Caco-2 (cell line): ENCODE measurements at regions not wholly inside any gene's neighbourhood (a gene's known extent, or its start where the extent isn't known, plus 50 kb on each side); places are given as distances from the start of the nearest gene placed in this dataset.

Source experiments
- BruUV-seq: library from RNA; stranded (reverse); fragments of 400-500 nt; replicated peaks from 2 replicates; lab custom pipeline; 2021; lab: Mats Ljungman, UMichigan
- CTCF ChIA-PET: fragments of 300-600 bp; sonication (Branson Sonifier 250); formaldehyde crosslinking; loops from one replicate; lab custom pipeline; 2022; ENCODE audit warnings: antibody characterized with exemption; lab: Charles Lee
- POLR2A ChIA-PET: fragments of 300-600 bp; sonication (Branson Sonifier 250); formaldehyde crosslinking; loops from one replicate; lab custom pipeline; 2022; ENCODE audit warnings: antibody characterized with exemption; lab: Charles Lee
- DNase-seq, 2 experiments: peaks; one replicate each; pipeline versions ENCODE4 v3.0.0 to v3.0.0-alpha.2; 2020 to 2022
- H3K27me3 ChIP-seq: replicated peaks from 2 replicates; pipeline ENCODE4 v1.6.0; 2011; ENCODE audit warnings: low read length; ENCODE audit not compliant: control insufficient read depth, insufficient read depth
- H3K36me3 ChIP-seq: 2 replicates; pipeline ENCODE4 v1.5.1; 2011; ENCODE audit warnings: low read length; ENCODE audit not compliant: control insufficient read depth, insufficient read depth
- H3K4me1 ChIP-seq: fragments of 250-450 bp; sonication (Bioruptor Pico); 2 replicates; pipeline ENCODE4 v1.5.1; 2020; ENCODE audit warnings: mild to moderate bottlenecking
- H3K4me3 ChIP-seq: 2 replicates; pipeline ENCODE4 v1.5.1; 2011; ENCODE audit warnings: low read depth, mild to moderate bottlenecking, control low read depth, low read length
- H3K9me3 ChIP-seq: fragments of 250-450 bp; sonication (Bioruptor Pico); 2 replicates; pipeline ENCODE4 v1.5.1; 2020; ENCODE audit warnings: mild to moderate bottlenecking, moderate library complexity
- H3K27ac Mint-ChIP-seq: one replicate; pipeline ENCODE4 v1.8.0; 2022; ENCODE audit warnings: mixed read lengths; ENCODE audit not compliant: unreplicated experiment
- H3K27me3 Mint-ChIP-seq: one replicate; pipeline ENCODE4 v1.8.0; 2022; ENCODE audit warnings: mixed read lengths; ENCODE audit not compliant: insufficient read depth, unreplicated experiment
- H3K36me3 Mint-ChIP-seq: one replicate; pipeline ENCODE4 v1.8.0; 2022; ENCODE audit warnings: mild to moderate bottlenecking, mixed read lengths; ENCODE audit not compliant: insufficient read depth, unreplicated experiment
- H3K4me1 Mint-ChIP-seq: one replicate; pipeline ENCODE4 v1.8.0; 2022; ENCODE audit warnings: low read depth, mixed read lengths; ENCODE audit not compliant: unreplicated experiment
- H3K4me3 Mint-ChIP-seq: one replicate; pipeline ENCODE4 v1.8.0; 2022; ENCODE audit warnings: mild to moderate bottlenecking, moderate library complexity, mixed read lengths; ENCODE audit not compliant: unreplicated experiment
- H3K9me3 Mint-ChIP-seq: one replicate; pipeline ENCODE4 v1.8.0; 2022; ENCODE audit warnings: mixed read lengths; ENCODE audit not compliant: unreplicated experiment
- CTCF ChIP-seq, 2 experiments: fragments of 200-600 bp in 1 of 2; IDR thresholded peaks; 1 replicate in 1 of 2; 2 replicates in 1 of 2; pipeline versions ENCODE4 v1.5.1 to v1.8.0; 2011 to 2022; ENCODE audit warnings: antibody characterized with exemption in 1 of 2, control low read depth in 1 of 2, inconsistent platforms in 1 of 2, low read depth in 1 of 2, low read length in 1 of 2, mild to moderate bottlenecking in 1 of 2, moderate library complexity in 1 of 2; ENCODE audit not compliant: insufficient read depth in 1 of 2, severe bottlenecking in 1 of 2, unreplicated experiment in 1 of 2
- intact Hi-C: fragments of 100-400 bp; cut with micrococcal nuclease; formaldehyde crosslinking; loops from one replicate; pipeline ENCODE4 v1.10.0; 2022; ENCODE audit not compliant: unreplicated experiment

- no TSS peak for BruUV-seq
- no peaks in the 10 kb centered on the region for H3K9me3 Mint-ChIP-seq
- ChIA-PET POLR2A (no interaction called here), CTCF (no interaction called here)
- H3K36me3 Mint-ChIP-seq, result no peaks in the 10 kb centered on the region
- no peak for TF ChIP-seq CTCF (IDR thresholded peaks at IDR 0.05; ENCODE audit: insufficient read depth in 1 of 2, low read depth in 1 of 2, low read length in 1 of 2, severe bottlenecking in 1 of 2, unreplicated experiment in 1 of 2)
- Histone ChIP-seq H3K9me3 (no peaks in the 10 kb centered on the region), H3K27me3 (no peaks in the 10 kb centered on the region), H3K4me3 (no peak overlapping the region), H3K36me3 (no peaks in the 10 kb centered on the region), H3K4me1 (no peaks in the 10 kb centered on the region)
- no peaks in the 10 kb centered on the region for H3K27me3 Mint-ChIP-seq
- H3K4me3 Mint-ChIP-seq, result no peak overlapping the region
- no peak for DNase-seq
- intact Hi-C loops, result no loop called here
- H3K27ac Mint-ChIP-seq, result no peak overlapping the region
- no peaks in the 10 kb centered on the region for H3K4me1 Mint-ChIP-seq
Measured at GRCh38 chr5:92704590-92704989, 876.4 kb downstream of the NR2F1-AS1 start.

GRCh38 chr5:92703976-92704375, 877.0 kb downstream of the NR2F1-AS1 start:
- no peaks in the 10 kb centered on the region for H3K4me1 Mint-ChIP-seq
- CTCF ChIA-PET, result no interaction called here
- BruUV-seq, result no TSS peak
- no peaks in the 10 kb centered on the region for H3K9me3 Mint-ChIP-seq
- Histone ChIP-seq H3K4me1 (no peaks in the 10 kb centered on the region), H3K4me3 (no peak overlapping the region), H3K9me3 (no peaks in the 10 kb centered on the region), H3K36me3 (no peaks in the 10 kb centered on the region), H3K27me3 (no peaks in the 10 kb centered on the region)
- H3K27me3 Mint-ChIP-seq, result no peaks in the 10 kb centered on the region
- no peaks in the 10 kb centered on the region for H3K36me3 Mint-ChIP-seq
- no peak overlapping the region for H3K4me3 Mint-ChIP-seq
- H3K27ac Mint-ChIP-seq, result no peak overlapping the region
- no peak for TF ChIP-seq CTCF (IDR thresholded peaks at IDR 0.05; ENCODE audit: insufficient read depth in 1 of 2, low read depth in 1 of 2, low read length in 1 of 2, severe bottlenecking in 1 of 2, unreplicated experiment in 1 of 2)
- intact Hi-C loops, result no loop called here
- DNase-seq, result no peak
- POLR2A ChIA-PET, result no interaction called here

GRCh38 chr5:92695123-92696003, 885.7 kb downstream of the NR2F1-AS1 start:
- Mint-ChIP-seq H3K36me3 (no peaks in the 10 kb centered on the region), H3K9me3 (no peaks in the 10 kb centered on the region), H3K27me3 (no peaks in the 10 kb centered on the region), H3K27ac (no peak overlapping the region), H3K4me3 (no peak overlapping the region), H3K4me1 (no peaks in the 10 kb centered on the region)
- POLR2A ChIA-PET, result no interaction called here
- no peak for DNase-seq
- BruUV-seq, result no TSS peak
- Histone ChIP-seq H3K9me3 (no peaks in the 10 kb centered on the region), H3K4me1 (no peaks in the 10 kb centered on the region), H3K36me3 (no peaks in the 10 kb centered on the region), H3K27me3 (no peaks in the 10 kb centered on the region), H3K4me3 (no peak overlapping the region)
- CTCF ChIA-PET, result no interaction called here
- intact Hi-C loops, result no loop called here
- no peak for TF ChIP-seq CTCF (IDR thresholded peaks at IDR 0.05; ENCODE audit: insufficient read depth in 1 of 2, low read depth in 1 of 2, low read length in 1 of 2, severe bottlenecking in 1 of 2, unreplicated experiment in 1 of 2)
